Suppressor macrophage (primary cell): ENCODE measurements at regions not wholly inside any gene's neighbourhood (a gene's known extent, or its start where the extent isn't known, plus 50 kb on each side); places are given as distances from the start of the nearest gene placed in this dataset.

Experiments used
- DNase-seq, 4 experiments: peaks; one replicate each; pipeline ENCODE4 v3.0.0-alpha.2; 2020 to 2022

DNA sequence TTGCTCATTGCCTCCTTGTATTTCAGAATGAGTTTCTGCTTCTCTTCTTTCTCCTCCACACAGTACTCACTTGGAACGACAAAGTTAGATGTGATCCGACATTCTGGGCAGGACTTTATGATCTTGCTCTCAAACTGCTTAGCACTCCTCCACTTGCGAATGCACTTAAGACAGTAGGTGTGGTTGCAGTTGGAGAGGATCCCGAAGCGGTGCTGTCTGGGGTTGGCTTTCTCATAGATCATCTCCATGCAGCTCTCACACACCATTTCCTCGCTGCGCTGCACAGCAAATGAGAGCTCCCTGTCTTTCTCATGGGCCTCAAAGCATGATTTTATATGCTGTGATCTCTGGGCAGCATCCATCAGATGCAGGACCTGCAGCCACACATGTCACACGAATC, 245.7 kb downstream of the C12orf50 start:
- no peak for DNase-seq

DNA sequence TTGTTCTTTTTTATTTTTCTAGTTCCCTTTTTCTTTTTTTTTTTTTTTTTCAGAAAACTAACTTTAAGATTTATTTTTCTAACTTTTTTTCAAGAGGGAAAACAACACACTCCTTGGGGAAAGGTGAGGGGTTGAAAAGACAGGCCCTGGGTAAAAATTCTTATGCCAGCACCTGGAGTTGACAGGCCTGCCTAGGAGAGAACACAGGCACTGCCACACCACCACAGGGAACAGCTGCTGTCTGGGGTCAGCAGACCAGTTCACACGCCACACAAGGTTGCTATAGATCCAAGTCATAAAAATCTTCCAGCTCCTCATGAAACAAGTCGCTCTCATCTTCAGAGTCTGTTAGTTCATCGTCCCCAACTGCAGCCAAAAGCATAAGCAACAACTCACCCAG, 246.4 kb downstream of the C12orf50 start:
- DNase-seq: no peak

DNA sequence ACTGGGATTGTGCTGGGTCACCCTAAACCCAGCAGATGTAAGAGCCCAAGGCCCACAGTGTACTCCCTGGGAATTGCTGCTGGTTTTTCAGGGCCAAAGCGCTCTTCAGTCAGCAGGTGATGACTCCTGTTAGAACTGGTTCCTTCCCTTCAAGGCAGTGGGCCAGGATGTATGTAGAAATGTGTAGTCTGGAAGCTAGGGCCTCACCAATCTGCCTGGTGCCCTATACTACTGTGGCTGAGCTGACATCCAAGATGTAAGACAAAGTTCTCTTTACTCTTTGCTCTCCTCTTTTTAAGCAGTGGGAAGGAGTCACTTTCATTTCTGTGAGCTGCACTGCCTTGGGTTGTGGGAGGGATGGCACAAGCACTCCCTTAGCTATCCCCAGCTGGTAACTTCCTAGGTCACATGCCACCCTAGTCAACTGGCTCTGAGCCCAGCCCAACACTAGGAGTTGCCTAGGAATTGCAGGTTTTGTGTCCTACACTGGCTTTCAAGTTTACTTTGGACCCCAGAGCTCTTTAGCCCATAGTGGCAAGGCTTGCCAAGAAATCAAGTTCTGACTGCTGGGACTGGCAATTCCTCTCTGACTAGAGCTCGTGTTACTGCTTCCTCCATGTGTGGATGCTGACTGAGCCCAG, 249.2 kb downstream of the C12orf50 start:
- no peak for DNase-seq

DNA sequence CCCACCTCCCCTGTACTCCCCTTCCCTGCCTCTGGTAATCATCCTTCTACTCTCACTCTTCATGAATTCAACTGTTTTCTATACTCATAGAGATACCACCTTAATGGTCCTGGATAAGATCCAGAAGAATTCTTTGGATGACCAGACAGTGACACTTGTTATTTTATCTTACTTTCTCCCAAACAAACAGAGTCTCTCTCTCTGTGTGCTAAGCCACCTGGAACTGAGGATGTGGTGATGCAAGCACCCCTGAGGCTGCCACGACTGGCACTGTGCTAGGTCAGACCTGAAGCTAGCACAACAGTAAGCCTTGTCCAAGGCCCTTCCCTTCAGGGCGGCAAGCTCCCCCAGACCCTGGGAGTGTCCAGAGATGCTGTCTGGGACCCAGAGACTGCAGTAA, 250.2 kb downstream of the C12orf50 start:
- DNase-seq: no peak

DNA sequence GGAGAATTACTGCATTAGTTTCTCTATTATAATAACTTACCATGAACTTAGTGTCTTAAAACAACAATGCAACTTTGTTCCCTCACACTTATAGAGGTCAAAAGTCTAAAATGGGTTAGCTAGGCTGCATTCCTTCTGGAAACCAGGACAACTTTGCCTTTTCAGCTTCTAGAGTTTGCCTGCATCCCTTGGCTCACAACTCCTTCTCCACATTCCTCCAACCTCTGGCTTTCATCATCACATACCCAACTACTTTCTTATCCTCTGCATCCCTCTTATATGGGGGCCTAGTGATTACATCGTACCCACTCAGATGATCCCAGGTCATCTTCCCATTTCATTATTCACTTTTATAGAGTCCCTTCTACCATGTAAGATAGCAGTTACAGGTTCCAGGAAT, 251.1 kb downstream of the C12orf50 start:
- DNase-seq: no peak

DNA sequence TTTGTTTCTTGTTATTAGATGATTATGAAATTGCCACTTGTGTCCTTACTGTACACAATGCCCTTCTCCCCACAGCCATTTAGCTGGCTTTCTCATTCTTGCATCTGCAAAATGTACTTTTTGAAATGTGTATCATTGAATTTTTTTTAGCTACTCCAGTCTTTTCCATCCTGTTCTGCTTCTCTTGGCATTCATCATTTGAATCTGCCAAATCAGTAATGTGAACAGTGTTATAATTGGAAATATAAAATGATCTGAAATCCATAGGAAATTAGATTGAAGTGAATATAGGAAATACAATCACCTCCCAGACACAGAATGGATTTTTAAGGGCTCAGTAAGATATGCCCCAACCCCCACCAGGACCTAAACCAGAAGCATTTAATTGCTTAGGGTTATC, 253.4 kb downstream of the C12orf50 start:
- no peak for DNase-seq

DNA sequence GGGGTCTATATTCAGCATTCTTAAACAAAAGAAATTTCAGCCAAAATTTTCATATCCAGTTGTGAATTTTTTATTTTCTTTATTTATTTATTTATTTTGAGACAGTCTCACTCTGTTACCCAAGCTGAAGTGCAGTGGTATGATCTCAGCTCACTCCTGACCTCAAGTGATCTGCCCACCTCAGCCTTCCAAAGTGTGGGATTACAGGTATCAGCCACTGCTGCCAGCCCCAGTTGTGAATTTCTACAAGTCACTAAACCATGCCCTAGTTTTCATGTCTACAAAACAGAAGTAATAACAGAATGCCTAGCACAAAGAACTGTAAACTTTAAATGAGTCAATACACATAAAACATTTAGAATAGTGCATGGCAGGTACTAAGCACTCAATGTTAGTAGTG, 254.2 kb downstream of the C12orf50 start:
- no peak for DNase-seq

DNA sequence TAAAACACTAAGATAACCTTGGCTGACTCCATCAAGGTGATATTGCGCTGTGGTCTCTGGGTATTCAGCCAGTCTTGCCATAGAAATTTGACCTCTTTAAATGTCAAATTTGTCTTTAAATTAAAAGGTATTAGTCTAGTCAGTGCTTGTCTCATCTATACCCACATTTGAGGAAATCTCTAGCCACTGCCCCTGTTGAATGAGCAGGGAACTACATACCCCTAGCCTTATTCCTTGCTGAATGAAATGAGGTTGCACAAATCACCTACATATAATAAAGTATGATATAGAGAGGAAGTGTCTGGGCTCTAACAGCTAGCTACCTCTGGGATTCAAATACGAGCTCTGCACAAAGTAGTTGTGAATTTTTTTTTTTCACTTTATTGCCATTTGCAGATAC, 256.8 kb downstream of the C12orf50 start:
- DNase-seq: no peak

DNA sequence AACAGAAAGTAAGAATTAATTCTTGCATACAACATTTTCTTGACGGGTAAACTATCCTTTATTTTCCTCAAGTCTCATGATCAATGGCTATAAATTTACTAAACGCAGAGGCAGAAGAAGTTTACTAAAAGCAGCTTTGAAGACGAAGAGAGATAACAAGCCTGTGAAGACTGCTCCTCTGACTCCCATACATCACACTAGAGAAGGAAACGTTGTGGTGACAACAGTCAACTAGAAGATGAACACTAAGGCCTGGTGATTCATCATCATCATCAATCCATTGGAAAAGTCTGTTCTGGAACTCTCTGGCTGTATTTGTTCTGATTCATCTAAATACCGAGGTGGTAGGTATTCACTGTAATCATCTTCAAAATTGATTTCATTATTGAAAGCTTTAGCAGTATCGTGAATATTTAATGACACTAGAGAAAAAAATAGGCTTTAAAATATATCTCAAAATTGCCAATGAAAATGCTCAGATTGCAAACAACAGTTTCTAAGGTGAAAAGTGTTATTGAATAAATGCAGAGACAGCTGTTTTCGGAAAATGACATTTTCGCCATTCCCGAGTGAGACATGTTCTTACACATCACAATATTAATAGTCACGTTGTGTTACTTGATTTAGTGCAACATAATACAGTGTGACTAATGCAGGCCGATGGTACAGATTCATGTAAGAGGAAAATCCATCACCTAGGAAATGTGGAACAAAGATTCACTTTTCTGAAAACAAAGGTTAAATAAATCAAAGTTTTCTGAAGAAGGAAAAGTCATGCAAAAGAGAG, 260.5 kb downstream of the C12orf50 start:
- DNase-seq: no peak

DNA sequence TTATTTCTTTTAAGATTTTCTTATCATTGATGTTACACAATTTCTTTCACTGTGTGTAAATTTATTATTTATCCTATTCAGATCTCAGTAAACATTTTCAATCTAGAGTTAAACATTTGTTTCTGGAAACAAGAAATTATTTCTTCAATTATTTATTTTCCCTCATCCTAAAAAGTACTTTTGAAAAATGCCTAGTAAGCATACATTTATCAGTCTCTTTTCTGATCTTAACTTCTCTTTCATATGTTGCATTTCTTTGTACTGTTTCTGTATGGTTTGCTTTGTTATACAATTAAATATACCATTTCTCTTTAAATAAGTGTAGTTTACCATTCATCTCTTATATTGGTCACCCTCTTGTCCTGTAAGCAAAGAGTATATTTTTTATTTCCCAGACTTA, 263.2 kb downstream of the C12orf50 start:
- no peak for DNase-seq

DNA sequence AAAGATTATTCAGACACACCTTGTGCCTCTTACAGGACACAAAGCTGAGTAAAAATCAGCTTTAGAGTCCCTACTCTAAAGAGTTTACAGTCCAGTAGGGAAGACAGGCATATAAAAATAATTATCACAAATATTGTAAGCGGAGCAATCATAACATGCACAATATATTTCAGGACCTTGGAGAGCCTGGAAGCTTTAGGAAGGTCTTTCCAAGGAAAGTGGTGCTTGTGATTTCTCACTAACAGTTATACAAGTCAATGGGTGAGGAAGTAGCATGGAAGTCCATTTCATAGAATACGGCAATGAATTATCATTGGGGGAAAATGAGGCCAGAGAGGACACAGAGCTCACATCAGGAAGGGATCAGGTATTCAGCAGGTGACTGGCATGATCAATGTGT, 268.3 kb downstream of the C12orf50 start:
- no peak for DNase-seq

DNA sequence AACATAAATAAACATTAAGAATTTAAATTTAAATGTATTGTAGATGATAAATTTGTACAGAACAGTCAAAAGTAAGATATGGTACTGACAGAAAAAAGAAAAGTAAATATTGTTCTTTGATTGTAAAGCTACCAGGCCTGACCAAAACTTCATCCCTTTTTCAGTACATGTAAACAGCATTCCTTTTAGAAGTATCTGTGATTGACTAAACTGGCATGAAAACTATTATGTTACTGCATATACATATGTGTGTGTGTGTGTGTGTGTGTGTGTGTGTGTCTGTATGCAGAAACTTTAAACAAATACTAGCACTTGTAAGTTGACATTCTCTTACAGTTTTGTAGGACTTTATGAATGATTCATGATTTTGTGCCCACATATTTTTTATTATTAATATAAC, 270.9 kb downstream of the C12orf50 start:
- no peak for DNase-seq

DNA sequence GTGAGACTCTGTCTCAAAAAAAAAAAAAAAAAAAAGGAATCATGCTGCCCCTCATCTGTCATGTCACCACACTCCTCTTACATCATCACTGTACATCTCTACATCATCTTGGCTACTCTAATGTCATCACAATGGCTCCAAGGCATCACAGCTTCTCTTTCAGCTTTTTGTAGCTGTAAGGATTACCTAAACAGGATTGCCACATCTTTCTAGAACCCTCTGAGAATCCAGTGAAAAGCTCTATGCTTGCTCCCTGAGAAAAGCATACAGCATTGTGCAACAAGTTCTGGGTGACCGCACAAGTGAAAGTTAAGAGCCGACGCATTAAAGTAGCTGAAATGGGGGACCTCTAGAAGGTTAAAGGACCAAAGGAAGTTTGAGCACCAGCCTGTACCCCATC, 272.5 kb downstream of the C12orf50 start:
- no peak for DNase-seq

DNA sequence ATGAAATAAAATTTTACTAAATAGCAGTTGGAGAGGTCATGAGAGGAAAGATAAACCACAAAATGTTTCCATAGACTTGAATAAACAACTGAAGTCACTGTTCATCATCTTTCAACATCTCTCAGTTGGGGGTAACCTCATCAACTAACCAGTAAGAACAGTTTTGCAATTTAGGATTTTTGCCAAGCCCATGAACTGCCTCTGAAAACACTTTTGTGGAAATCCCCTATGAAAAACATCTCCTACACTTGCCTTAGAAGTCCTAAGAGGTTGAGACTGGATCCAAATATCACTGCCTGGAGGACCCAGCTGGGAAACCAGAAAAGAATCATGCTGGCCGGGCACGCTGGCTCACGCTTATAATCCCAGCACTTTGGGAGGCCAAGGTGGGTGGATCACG, 273.1 kb downstream of the C12orf50 start:
- no peak for DNase-seq

DNA sequence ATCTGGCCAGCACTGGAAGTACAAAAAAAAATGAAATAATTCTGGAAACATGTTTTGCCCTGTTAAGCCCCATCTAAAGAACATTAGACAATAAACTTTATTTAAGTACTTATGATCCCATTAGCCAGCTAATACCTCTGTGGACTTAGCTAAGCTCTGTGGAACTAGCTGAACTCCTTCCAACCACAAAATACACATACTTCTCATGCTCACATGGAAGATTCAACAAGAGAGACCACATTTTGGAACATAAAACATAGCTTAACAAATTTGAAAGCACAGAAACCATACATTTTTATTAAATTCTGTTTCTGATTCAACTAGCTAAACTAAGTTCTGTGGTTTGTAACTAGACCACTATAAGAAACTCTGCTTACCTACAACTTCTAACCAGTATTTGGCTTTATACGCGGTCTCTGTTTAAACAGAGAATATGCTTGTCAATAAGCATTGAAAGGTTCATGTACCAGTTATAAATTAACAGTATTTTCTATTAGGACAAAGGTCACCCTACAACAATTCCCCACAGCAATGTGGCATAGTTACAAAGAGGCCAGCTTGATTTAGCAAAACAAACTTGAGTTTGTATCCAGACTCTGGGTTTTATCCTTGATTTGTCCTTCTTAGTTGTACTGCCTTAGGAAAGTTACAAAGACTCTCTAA, 300.1 kb downstream of the C12orf50 start:
- DNase-seq: no peak

DNA sequence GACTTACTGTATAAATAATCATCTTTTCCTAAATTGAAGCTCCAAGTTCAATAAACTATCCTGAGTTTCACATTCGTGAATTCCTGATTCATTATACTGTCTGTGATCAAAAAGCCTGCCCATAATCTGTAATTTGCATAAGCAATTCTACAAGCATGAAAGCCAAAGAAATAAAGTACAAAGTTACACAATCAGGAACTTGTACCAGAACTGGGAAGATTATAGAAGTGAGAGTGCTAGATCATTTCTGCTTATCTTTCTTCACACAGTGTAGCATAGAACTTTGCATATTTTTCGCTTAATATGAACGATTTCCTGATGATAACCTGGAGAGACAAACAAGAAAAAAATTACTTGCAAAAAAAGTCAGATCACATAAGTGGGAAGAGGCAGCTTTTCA, 308.2 kb downstream of the C12orf50 start:
- no peak for DNase-seq

DNA sequence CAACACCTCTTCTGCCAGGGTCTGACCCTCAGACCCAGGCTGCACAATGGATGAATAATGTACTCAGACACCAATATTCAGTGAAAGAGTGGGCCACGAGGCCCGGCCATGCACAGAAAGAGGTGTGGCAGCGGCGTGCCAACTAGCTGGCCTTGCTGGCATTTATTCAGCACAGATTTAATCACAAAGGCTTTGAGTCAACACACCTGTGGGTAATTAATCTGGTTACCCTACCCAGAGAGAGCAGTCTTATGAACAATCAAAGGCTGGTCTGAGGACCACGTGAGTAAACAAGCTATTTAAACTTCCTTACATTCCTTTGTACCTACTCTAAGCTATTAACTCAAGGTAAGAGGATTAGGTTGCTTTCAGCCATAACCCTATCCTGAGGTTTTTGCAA, 324.8 kb downstream of the C12orf50 start:
- DNase-seq: no peak

DNA sequence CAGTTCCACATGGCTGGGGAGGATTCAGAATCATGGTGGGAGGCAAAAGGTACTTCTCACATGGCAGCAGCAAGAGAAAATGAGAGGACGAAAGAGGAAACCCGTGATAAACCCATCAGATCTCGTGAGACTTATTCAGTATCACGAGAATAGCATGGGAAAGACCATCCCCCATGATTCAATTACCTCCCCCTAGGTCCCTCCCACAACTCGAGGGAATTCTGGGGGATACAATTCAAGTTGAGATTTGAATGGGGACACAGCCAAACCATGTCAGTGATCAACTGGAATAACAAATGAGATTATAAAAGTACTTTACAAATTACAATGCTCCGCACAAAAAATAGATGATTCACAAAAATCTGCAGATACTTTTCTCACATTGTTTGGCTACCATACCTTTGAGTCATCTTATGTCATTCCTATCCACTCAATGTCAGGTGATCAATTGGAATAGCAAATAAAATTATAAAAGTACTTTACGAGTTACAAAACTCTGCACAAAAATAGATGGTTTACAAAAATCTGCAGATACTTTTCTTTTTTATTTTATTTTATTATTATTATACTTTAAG, 338.9 kb downstream of the C12orf50 start:
- DNase-seq: no peak

DNA sequence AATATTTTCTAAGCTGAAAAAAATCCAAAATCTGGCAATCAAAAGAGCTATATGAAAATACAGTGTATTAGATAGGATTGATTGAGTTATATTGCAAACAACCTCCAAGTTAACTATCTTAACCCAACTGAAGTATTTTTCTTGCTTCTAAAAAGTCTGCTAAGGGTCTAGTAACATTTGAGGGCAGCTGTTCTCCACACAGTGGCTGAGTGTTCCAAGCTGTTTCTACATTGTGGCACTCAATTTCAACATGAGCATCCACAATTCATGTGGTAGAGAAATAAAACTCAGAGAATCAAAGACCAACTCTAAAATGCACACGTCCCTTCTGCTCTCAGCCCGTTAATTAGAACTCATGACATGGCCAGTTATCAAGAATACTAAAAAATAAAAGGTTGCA, 340.0 kb downstream of the C12orf50 start:
- no peak for DNase-seq

DNA sequence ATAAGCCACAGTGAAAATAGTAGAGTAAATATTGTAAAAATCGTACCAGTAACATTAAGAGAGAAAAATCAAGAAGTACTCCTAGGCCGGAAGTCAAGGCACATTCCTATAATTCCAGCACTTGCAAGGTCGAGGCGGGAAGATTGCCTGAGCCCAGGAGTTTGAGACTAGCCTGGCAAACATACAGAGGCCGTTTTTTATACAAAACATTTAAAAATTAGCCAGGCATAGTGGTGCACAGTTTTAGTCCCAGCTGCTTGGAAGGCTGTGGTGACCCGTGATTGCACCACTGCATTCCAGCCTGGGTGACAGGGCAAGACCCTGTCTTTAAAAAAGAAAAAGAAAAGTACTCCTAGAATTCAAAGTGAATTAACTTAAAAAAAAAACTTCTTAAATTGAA, 341.8 kb downstream of the C12orf50 start:
- DNase-seq: no peak

DNA sequence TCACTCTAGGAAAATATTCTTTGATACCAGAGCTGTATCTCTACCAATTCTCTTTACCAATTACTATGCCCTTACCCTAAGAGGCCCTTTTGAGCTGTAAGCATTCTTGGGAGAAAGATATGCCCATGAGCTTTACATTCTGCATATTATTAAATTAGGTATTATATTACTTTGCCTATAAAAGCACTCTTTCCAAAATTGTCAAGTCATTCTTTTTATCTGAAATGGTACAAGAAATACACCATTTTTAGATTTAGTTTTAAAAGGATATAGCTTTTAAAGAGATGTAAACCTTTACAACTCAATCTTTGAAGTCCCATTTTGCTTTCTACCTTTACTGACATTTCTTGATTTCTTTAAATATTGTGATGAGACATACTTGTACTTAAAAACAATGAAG, 343.5 kb downstream of the C12orf50 start:
- DNase-seq: no peak

DNA sequence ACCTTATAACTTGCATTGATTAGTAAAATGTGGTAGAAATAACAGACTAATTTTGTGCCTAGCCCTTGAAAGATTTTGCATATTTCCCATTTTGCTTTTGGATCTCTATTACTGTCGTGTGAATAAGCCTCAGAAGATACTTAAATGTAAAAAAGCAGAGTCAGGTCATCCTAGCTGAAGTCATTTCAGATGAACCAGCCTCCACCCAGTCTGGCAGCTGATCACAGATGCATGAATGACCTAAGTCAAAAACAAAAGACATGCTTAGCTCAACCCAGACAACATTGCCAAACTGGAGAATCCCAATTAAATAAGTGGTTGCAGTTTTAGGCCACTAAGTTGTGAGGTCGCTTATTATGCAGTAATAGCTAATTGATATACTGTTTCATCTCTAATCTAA, 349.9 kb downstream of the C12orf50 start:
- DNase-seq: no peak

DNA sequence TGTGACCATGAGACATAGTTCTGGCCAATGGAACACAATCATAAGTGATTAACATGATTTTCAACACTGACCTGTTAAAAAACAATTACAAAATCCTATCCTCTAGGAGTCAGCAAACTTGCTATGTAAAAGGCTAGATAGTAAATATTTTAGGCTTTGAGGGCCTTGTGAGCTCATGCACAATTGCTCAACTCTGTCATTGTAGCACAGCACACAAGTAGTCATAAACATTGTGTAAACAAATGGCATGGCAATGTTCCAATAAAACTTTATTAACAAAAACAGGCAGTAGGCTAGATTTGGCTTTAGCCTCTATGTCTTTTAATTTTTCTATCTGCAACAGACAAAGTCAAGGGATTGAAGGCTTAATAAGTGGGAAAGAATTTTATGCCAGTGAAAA, 350.7 kb downstream of the C12orf50 start:
- no peak for DNase-seq

DNA sequence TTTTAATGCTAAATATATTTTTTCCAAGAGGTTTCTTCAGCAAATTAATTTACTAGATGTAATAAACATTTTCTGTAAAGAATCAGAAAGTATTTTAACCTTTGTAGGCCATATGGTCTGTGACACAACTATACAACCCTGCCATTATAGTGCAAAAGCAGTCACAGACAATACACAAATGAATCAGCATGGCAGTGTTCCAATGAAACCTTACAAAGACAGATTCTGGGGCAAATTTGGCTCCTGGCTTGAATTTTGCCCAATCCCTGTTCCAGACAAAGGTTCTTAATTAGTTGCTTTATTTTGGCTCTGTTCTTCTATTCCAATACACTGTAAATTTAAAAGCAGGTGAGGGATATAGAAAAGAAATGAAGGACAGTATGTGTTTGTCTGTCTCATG, 352.5 kb downstream of the C12orf50 start:
- no peak for DNase-seq
